CD8-positive, alpha-beta memory T cell (primary cell): ENCODE measurements at regions not wholly inside any gene's neighbourhood (a gene's known extent, or its start where the extent isn't known, plus 50 kb on each side); places are given as distances from the start of the nearest gene placed in this dataset.
"Not testable (repeated sequence)": the region's sequence is repeated elsewhere in the genome, so short reads cannot be mapped to it uniquely, and the experiment has no call there.

Experiments
- CTCF ChIA-PET: fragments of 350-600 bp; sonication (Branson Sonifier 250); formaldehyde crosslinking; loops from one replicate; lab custom pipeline; 2021; ENCODE audit warnings: antibody characterized with exemption; lab: Charles Lee
- POLR2A ChIA-PET: fragments of 350-600 bp; sonication (Branson Sonifier 250); formaldehyde crosslinking; loops from one replicate; lab custom pipeline; 2021; ENCODE audit warnings: antibody characterized with exemption; lab: Charles Lee
- DNase-seq, 5 donors: peaks; one replicate each; pipeline versions ENCODE4 v3.0.0 to v3.0.0-alpha.2; 2020 to 2022; ENCODE audit warnings: mixed read lengths in 1 of 5
- H3K27ac ChIP-seq: one replicate; pipeline ENCODE4 v1.7.0; 2013; ENCODE audit warnings: low read depth, mild to moderate bottlenecking, low read length, moderate library complexity
- H3K27me3 ChIP-seq: 2 replicates; pipeline ENCODE4 v1.7.0; 2013; ENCODE audit warnings: low read length, mild to moderate bottlenecking; ENCODE audit not compliant: insufficient read depth, poor library complexity, severe bottlenecking
- H3K36me3 ChIP-seq: 2 replicates; pipeline ENCODE4 v1.7.0; 2013; ENCODE audit warnings: mild to moderate bottlenecking, low read length, moderate library complexity; ENCODE audit not compliant: insufficient read depth
- H3K4me1 ChIP-seq: 2 replicates; pipeline ENCODE4 v1.7.0; 2013; ENCODE audit warnings: mild to moderate bottlenecking, low read length, moderate library complexity; ENCODE audit not compliant: insufficient read depth
- H3K4me3 ChIP-seq: 2 replicates; pipeline ENCODE4 v1.7.0; 2013; ENCODE audit warnings: mild to moderate bottlenecking, low read length
- H3K9me3 ChIP-seq: 2 replicates; pipeline ENCODE4 v1.7.0; 2013; ENCODE audit warnings: mild to moderate bottlenecking, low read length
- H3K27ac Mint-ChIP-seq, 8 donors: one replicate each; pipeline ENCODE4 v1.8.0; 2020 to 2021; ENCODE audit warnings: mixed read lengths in 8 of 8, mild to moderate bottlenecking in 6 of 8, inconsistent platforms in 3 of 8, moderate library complexity in 3 of 8
- H3K27me3 Mint-ChIP-seq, 2 donors: one replicate each; pipeline ENCODE4 v1.8.0; 2020 to 2021; ENCODE audit warnings: mixed read lengths in 2 of 2, mild to moderate bottlenecking in 1 of 2, moderate library complexity in 1 of 2
- H3K36me3 Mint-ChIP-seq, 3 donors: one replicate each; pipeline ENCODE4 v1.8.0; 2020 to 2021; ENCODE audit warnings: mixed read lengths in 3 of 3, inconsistent platforms in 1 of 3, mild to moderate bottlenecking in 1 of 3
- H3K4me1 Mint-ChIP-seq, 3 donors: one replicate each; pipeline ENCODE4 v1.8.0; 2020 to 2021; ENCODE audit warnings: mixed read lengths in 3 of 3, inconsistent platforms in 1 of 3, mild to moderate bottlenecking in 1 of 3
- H3K4me3 Mint-ChIP-seq, 7 donors: one replicate each; pipeline ENCODE4 v1.8.0; 2020 to 2021; ENCODE audit warnings: mixed read lengths in 7 of 7, mild to moderate bottlenecking in 6 of 7, moderate library complexity in 4 of 7, inconsistent platforms in 2 of 7
- H3K9me3 Mint-ChIP-seq, 5 donors: one replicate each; pipeline ENCODE4 v1.8.0; 2020 to 2022; ENCODE audit warnings: mixed read lengths in 5 of 5, mild to moderate bottlenecking in 3 of 5, moderate library complexity in 2 of 5, inconsistent platforms in 1 of 5

- Mint-ChIP-seq H3K36me3 (no peaks in the 10 kb centered on the region), H3K9me3 (peaks cover 0 to 5% (median 0%) of the 10 kb centered on the region in 5 donors), H3K4me3 (no peak overlapping the region), H3K4me1 (no peaks in the 10 kb centered on the region), H3K27me3 (no peaks in the 10 kb centered on the region), H3K27ac (no peak overlapping the region)
- no peak overlapping the region for H3K4me3 ChIP-seq
- ChIA-PET CTCF (no interaction called here), POLR2A (no interaction called here)
- H3K4me1 ChIP-seq: no peaks in the 10 kb centered on the region
- H3K36me3 ChIP-seq: no peaks in the 10 kb centered on the region
- H3K9me3 ChIP-seq: no peaks in the 10 kb centered on the region
- no peak overlapping the region for H3K27ac ChIP-seq
- no peak for DNase-seq
- no peaks in the 10 kb centered on the region for H3K27me3 ChIP-seq
These were observed 330.4 kb upstream of the KLF4 start for GRCh38 chr9:107819772-107820565.

- H3K27me3 ChIP-seq, H3K4me3 ChIP-seq, H3K36me3 ChIP-seq, H3K36me3 Mint-ChIP-seq, H3K27ac ChIP-seq, H3K27me3 Mint-ChIP-seq, H3K9me3 ChIP-seq, DNase-seq, H3K9me3 Mint-ChIP-seq, POLR2A ChIA-PET, H3K4me1 Mint-ChIP-seq, H3K27ac Mint-ChIP-seq, H3K4me1 ChIP-seq, H3K4me3 Mint-ChIP-seq: not testable (repeated sequence)
- CTCF ChIA-PET: interaction anchor here (0.6 kb wide), 1 partner anchor 413 kb away, joined by 3 read pairs; no protein-coding TSS in a partner anchor
These were observed 328.9 kb upstream of the KLF4 start for GRCh38 chr9:107818503-107818829.

- H3K4me1 ChIP-seq, H3K9me3 Mint-ChIP-seq, H3K36me3 ChIP-seq, H3K27me3 ChIP-seq, H3K9me3 ChIP-seq, H3K27ac ChIP-seq, H3K4me1 Mint-ChIP-seq, DNase-seq, H3K27me3 Mint-ChIP-seq, H3K36me3 Mint-ChIP-seq, H3K4me3 Mint-ChIP-seq, POLR2A ChIA-PET, CTCF ChIA-PET, H3K4me3 ChIP-seq, H3K27ac Mint-ChIP-seq: not testable (repeated sequence)
These were observed 328.3 kb upstream of the KLF4 start for GRCh38 chr9:107817595-107818502.

- H3K9me3 Mint-ChIP-seq: peaks cover 0 to 7% (median 2%) of the 10 kb centered on the region in 5 donors
- DNase-seq: no peak
- no peak overlapping the region for H3K27ac Mint-ChIP-seq
- H3K4me1 ChIP-seq: no peaks in the 10 kb centered on the region
- no peaks in the 10 kb centered on the region for H3K4me1 Mint-ChIP-seq
- H3K9me3 ChIP-seq: no peaks in the 10 kb centered on the region
- POLR2A ChIA-PET: no interaction called here
- no peaks in the 10 kb centered on the region for H3K27me3 ChIP-seq
- H3K4me3 Mint-ChIP-seq: no peak overlapping the region
- H3K36me3 Mint-ChIP-seq: no peaks in the 10 kb centered on the region
- CTCF ChIA-PET: no interaction called here
- no peaks in the 10 kb centered on the region for H3K36me3 ChIP-seq
- H3K4me3 ChIP-seq: no peak overlapping the region
- no peaks in the 10 kb centered on the region for H3K27me3 Mint-ChIP-seq
- H3K27ac ChIP-seq: no peak overlapping the region
These were observed 327.0 kb upstream of the KLF4 start for GRCh38 chr9:107816561-107817021.

- no peaks in the 10 kb centered on the region for H3K4me1 Mint-ChIP-seq
- no peaks in the 10 kb centered on the region for H3K27me3 Mint-ChIP-seq
- ChIA-PET CTCF (interaction anchor here (1.1 kb wide), 1 partner anchor 9 kb away, joined by 4 read pairs; no protein-coding TSS in a partner anchor), POLR2A (no interaction called here)
- H3K9me3 Mint-ChIP-seq: peaks cover 0 to 7% (median 2%) of the 10 kb centered on the region in 5 donors
- H3K4me3 ChIP-seq: no peak overlapping the region
- no peak overlapping the region for H3K27ac ChIP-seq
- no peaks in the 10 kb centered on the region for H3K27me3 ChIP-seq
- H3K9me3 ChIP-seq: no peaks in the 10 kb centered on the region
- no peaks in the 10 kb centered on the region for H3K36me3 ChIP-seq
- no peak for DNase-seq
- no peaks in the 10 kb centered on the region for H3K36me3 Mint-ChIP-seq
- H3K4me1 ChIP-seq: no peaks in the 10 kb centered on the region
- H3K4me3 Mint-ChIP-seq: no peak overlapping the region
- no peak overlapping the region for H3K27ac Mint-ChIP-seq
These were observed 326.4 kb upstream of the KLF4 start for GRCh38 chr9:107815782-107816560.

GRCh38 chr9:107813287-107813686 is 323.7 kb upstream of the KLF4 start:
- H3K27me3 ChIP-seq: no peaks in the 10 kb centered on the region
- Mint-ChIP-seq H3K27me3 (no peaks in the 10 kb centered on the region), H3K27ac (no peak overlapping the region), H3K36me3 (no peaks in the 10 kb centered on the region), H3K4me3 (no peak overlapping the region), H3K4me1 (no peaks in the 10 kb centered on the region), H3K9me3 (peaks cover 0 to 10% (median 2%) of the 10 kb centered on the region in 5 donors)
- no peaks in the 10 kb centered on the region for H3K4me1 ChIP-seq
- DNase-seq: no peak
- H3K4me3 ChIP-seq: no peak overlapping the region
- H3K36me3 ChIP-seq: no peaks in the 10 kb centered on the region
- H3K9me3 ChIP-seq: no peaks in the 10 kb centered on the region
- ChIA-PET CTCF (no interaction called here), POLR2A (no interaction called here)
- no peak overlapping the region for H3K27ac ChIP-seq

GRCh38 chr9:107810461-107810961 is 320.9 kb upstream of the KLF4 start:
- Mint-ChIP-seq H3K27me3 (no peaks in the 10 kb centered on the region), H3K4me1 (no peaks in the 10 kb centered on the region)
- POLR2A ChIA-PET: no interaction called here

More at GRCh38 chr9:107810461-107810961, 320.9 kb upstream of the KLF4 start:
- no peaks in the 10 kb centered on the region for H3K36me3 Mint-ChIP-seq
- no peak overlapping the region for H3K27ac ChIP-seq
- H3K9me3 ChIP-seq: no peaks in the 10 kb centered on the region
- no peak overlapping the region for H3K4me3 ChIP-seq
- no peak for DNase-seq
- H3K9me3 Mint-ChIP-seq: peaks cover 0 to 10% (median 4%) of the 10 kb centered on the region in 5 donors
- no peaks in the 10 kb centered on the region for H3K27me3 ChIP-seq
- CTCF ChIA-PET: no interaction called here
- H3K36me3 ChIP-seq: no peaks in the 10 kb centered on the region
- H3K4me3 Mint-ChIP-seq: no peak overlapping the region
- no peak overlapping the region for H3K27ac Mint-ChIP-seq
- H3K4me1 ChIP-seq: no peaks in the 10 kb centered on the region
